ENCODE measurements at regions not wholly inside any gene's neighbourhood (a gene's known extent, or its start where the extent isn't known, plus 50 kb on each side); places are given as distances from the start of the nearest gene placed in this dataset.

DNA sequence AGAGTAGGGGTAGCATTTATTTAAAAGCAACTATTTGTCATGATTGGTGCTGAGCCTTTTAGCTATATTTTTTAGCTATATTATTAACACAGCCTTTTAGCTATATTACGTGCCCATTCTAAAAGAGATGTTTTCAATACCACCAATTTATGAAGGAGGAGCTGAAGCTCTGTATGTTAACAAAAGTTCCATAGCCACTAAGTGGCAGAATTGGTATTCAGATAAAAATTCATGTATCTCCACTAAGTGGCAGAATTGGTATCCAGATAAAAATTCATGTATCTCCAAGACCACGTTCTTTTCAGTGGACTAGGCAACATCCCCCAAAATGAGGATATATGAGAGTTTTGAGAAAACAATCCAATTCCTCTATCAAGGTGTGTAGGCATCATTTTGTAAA is 268.6 kb downstream of the HGF start:
- Histone ChIP-seq H3K4me3 (ENCODE audit: control insufficient read depth in 1 of 7, extremely low read depth in 1 of 7, insufficient read depth in 4 of 7, low read depth in 2 of 7, low read length in 6 of 7) (no peak overlapping the region), H3K27me3 (replicated peaks in 2 of 5; ENCODE audit: control insufficient read depth in 4 of 5, insufficient read depth in 5 of 5, low read length in 4 of 5) (no peaks in the 10 kb centered on the region), H3K36me3 (ENCODE audit: control insufficient read depth in 4 of 4, insufficient read depth in 4 of 4, low read length in 3 of 4) (no peaks in the 10 kb centered on the region), H3K27ac (ENCODE audit: insufficient read depth in 1 of 2, low read depth in 1 of 2, low read length in 2 of 2, poor library complexity in 1 of 2, severe bottlenecking in 2 of 2) (no peak overlapping the region), H3K9me3 (ENCODE audit: control extremely low read depth in 1 of 5, control insufficient read depth in 4 of 5, insufficient read depth in 2 of 5, low read depth in 1 of 5, low read length in 4 of 5) (no peaks in the 10 kb centered on the region), H3K4me1 (ENCODE audit: control extremely low read depth in 1 of 4, control insufficient read depth in 4 of 4, insufficient read depth in 4 of 4, low read length in 3 of 4) (no peaks in the 10 kb centered on the region)
- 0% methylated on average over 1 of the region's 2 CpGs for WGBS (ENCODE audit: insufficient coverage)
- peak; percentile 3 to 9 (median 8) for DNase-seq
- POLR2A ChIA-PET, result interaction anchor here (0.6 kb wide), 1 partner anchor 455 kb away, joined by 3 read pairs; no protein-coding TSS in a partner anchor
- CTCF ChIA-PET, result interaction anchor here (1.0 to 5.8 kb wide), 17 partner anchors 9 to 1235 kb away, joined by 3 to 85 read pairs (median 4); partner anchors contain the start of gene HGF

DNA sequence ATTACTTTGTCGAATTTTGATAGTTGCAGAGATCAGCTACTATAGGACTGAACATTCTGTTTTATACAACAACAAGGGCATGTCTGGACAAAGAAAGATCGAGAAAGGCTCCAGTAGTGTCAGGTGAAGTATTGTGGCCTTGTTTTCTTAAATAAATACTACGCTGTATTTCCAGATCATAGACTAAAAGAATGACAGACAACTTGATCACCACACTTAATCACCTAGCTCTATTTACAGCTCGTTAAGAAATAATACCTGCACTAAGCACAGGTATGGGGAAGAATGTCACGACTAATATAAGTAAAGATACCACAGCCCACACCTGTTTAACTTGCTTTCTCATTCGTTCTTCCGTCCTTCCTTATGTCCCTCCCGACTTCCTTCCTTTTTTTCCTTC is 269.2 kb downstream of the HGF start:
- 94% methylated on average over 2 of the region's 8 CpGs for WGBS (ENCODE audit: insufficient coverage)
- H3K4me3 ChIP-seq (ENCODE audit: control insufficient read depth in 1 of 7, extremely low read depth in 1 of 7, insufficient read depth in 4 of 7, low read depth in 2 of 7, low read length in 6 of 7), result no peak overlapping the region
- POLR2A ChIA-PET, result interaction anchor here (0.6 kb wide), 1 partner anchor 455 kb away, joined by 3 read pairs; no protein-coding TSS in a partner anchor
- no peak for DNase-seq
- no peak overlapping the region for H3K27ac ChIP-seq (ENCODE audit: insufficient read depth in 1 of 2, low read depth in 1 of 2, low read length in 2 of 2, poor library complexity in 1 of 2, severe bottlenecking in 2 of 2)
- no peaks in the 10 kb centered on the region for H3K9me3 ChIP-seq (ENCODE audit: control extremely low read depth in 1 of 5, control insufficient read depth in 4 of 5, insufficient read depth in 2 of 5, low read depth in 1 of 5, low read length in 4 of 5)
- no peaks in the 10 kb centered on the region for H3K27me3 ChIP-seq (replicated peaks in 2 of 5; ENCODE audit: control insufficient read depth in 4 of 5, insufficient read depth in 5 of 5, low read length in 4 of 5)
- CTCF ChIA-PET, result interaction anchor here (0.8 to 5.8 kb wide), 21 partner anchors 9 to 1236 kb away, joined by 3 to 85 read pairs (median 4); partner anchors contain the start of gene HGF
- no peaks in the 10 kb centered on the region for H3K4me1 ChIP-seq (ENCODE audit: control extremely low read depth in 1 of 4, control insufficient read depth in 4 of 4, insufficient read depth in 4 of 4, low read length in 3 of 4)
- H3K36me3 ChIP-seq (ENCODE audit: control insufficient read depth in 4 of 4, insufficient read depth in 4 of 4, low read length in 3 of 4), result no peaks in the 10 kb centered on the region

DNA sequence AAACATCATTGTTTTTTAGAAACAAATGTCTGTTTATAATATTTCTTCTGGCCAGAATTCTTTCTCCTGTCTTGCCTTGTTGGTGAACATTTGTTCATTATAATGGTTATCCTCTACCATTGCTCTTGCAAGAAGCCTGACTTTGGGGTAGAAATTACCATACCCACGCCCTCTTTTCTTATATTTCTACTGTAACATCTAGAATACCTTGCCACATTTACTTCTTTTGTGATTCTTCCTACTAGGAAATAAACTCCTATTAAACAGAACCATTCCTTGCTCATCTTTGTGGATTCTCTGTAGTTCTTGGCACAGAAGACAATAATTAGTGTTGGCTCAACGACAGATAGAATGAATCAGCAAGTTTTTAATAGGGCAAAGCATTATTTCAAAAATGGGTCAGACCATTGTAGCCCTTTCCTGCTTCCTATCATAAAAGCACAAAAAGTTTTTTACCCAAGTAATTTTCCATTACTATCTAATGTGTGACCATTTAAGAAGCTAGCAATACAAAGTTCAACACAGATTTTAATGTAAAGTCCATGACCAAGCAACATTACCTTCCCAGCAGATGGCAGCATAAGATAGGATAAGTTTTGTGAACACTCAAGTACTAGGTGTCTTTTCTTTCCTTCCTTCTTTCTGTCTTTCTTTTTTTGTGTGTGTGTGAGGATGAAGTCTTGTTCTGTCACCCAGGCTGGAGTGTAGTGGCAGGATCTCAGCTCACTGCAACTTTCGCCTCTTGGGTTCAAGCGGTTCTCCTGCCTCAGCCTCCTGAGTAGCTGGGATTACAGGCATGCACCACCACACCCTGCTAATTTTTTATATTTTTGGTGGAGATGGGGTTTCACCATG is 270.4 kb downstream of the HGF start:
- Histone ChIP-seq H3K9me3 (ENCODE audit: control extremely low read depth in 1 of 5, control insufficient read depth in 4 of 5, insufficient read depth in 2 of 5, low read depth in 1 of 5, low read length in 4 of 5) (no peaks in the 10 kb centered on the region), H3K27me3 (replicated peaks in 2 of 5; ENCODE audit: control insufficient read depth in 4 of 5, insufficient read depth in 5 of 5, low read length in 4 of 5) (no peaks in the 10 kb centered on the region), H3K27ac (ENCODE audit: insufficient read depth in 1 of 2, low read depth in 1 of 2, low read length in 2 of 2, poor library complexity in 1 of 2, severe bottlenecking in 2 of 2) (no peak overlapping the region), H3K4me3 (ENCODE audit: control insufficient read depth in 1 of 7, extremely low read depth in 1 of 7, insufficient read depth in 4 of 7, low read depth in 2 of 7, low read length in 6 of 7) (no peak overlapping the region), H3K36me3 (ENCODE audit: control insufficient read depth in 4 of 4, insufficient read depth in 4 of 4, low read length in 3 of 4) (no peaks in the 10 kb centered on the region), H3K4me1 (ENCODE audit: control extremely low read depth in 1 of 4, control insufficient read depth in 4 of 4, insufficient read depth in 4 of 4, low read length in 3 of 4) (no peaks in the 10 kb centered on the region)
- CTCF ChIA-PET, result interaction anchor here (0.6 to 5.8 kb wide), 17 partner anchors 7 to 1230 kb away, joined by 3 to 85 read pairs (median 4); no protein-coding TSS in a partner anchor
- POLR2A ChIA-PET, result no interaction called here
- 75% methylated on average over 2 of the region's 4 CpGs for WGBS (ENCODE audit: insufficient coverage)
- DNase-seq, result peak; percentile 73 to 90 (median 81)

DNA sequence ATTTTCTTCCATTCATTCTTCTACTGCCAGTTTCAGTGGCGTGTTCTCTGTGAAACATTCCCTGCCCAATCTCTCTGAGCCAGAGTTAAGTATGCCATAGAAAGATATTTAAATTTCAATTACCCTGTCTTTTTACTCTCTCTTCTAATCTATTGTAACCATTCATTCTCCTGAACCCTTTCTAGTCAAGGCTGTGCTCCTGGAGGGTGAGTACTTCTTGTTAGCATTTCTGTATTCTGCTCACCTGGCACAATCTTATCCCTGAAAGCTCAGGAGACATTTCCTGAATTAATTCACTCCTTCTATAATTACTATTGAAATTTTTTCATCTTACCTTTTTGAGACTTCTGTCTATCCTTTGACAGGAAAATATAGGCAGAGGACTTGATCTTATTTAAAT is 271.7 kb downstream of the HGF start:
- DNase-seq, result no peak
- ChIA-PET CTCF (interaction anchor here (0.9 to 5.8 kb wide), 8 partner anchors 10 to 548 kb away, joined by 3 to 85 read pairs (median 4); no protein-coding TSS in a partner anchor), POLR2A (no interaction called here)
- Histone ChIP-seq H3K27ac (ENCODE audit: insufficient read depth in 1 of 2, low read depth in 1 of 2, low read length in 2 of 2, poor library complexity in 1 of 2, severe bottlenecking in 2 of 2) (no peak overlapping the region), H3K9me3 (ENCODE audit: control extremely low read depth in 1 of 5, control insufficient read depth in 4 of 5, insufficient read depth in 2 of 5, low read depth in 1 of 5, low read length in 4 of 5) (no peaks in the 10 kb centered on the region), H3K36me3 (ENCODE audit: control insufficient read depth in 4 of 4, insufficient read depth in 4 of 4, low read length in 3 of 4) (no peaks in the 10 kb centered on the region), H3K4me1 (ENCODE audit: control extremely low read depth in 1 of 4, control insufficient read depth in 4 of 4, insufficient read depth in 4 of 4, low read length in 3 of 4) (no peaks in the 10 kb centered on the region), H3K27me3 (replicated peaks in 2 of 5; ENCODE audit: control insufficient read depth in 4 of 5, insufficient read depth in 5 of 5, low read length in 4 of 5) (no peaks in the 10 kb centered on the region), H3K4me3 (ENCODE audit: control insufficient read depth in 1 of 7, extremely low read depth in 1 of 7, insufficient read depth in 4 of 7, low read depth in 2 of 7, low read length in 6 of 7) (no peak overlapping the region)
- no CpG with 5 or more reads among the region's 1 CpG for WGBS (ENCODE audit: insufficient coverage)

DNA sequence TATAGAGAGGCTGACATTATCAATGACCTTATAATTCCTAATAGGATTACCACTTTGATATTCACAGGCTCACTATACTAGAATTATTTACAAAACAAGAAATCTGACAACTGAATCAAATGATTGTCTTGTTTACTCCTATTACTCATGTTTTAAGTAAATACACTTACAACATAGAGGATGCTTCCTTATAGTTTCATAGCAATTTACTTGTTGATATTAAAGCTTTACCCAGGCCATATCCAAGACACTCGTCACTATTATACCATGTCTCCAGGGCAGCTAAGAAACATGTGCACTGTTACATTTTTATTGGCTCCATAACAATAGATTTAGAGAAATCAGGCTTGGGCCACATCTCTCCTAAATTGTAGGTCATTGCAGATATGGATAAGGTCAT is 276.9 kb downstream of the HGF start:
- CTCF ChIA-PET, result interaction anchor here (1.5 kb wide), 1 partner anchor 9 kb away, joined by 3 read pairs; no protein-coding TSS in a partner anchor
- no CpG with 5 or more reads among the region's 1 CpG for WGBS (ENCODE audit: insufficient coverage)

DNA sequence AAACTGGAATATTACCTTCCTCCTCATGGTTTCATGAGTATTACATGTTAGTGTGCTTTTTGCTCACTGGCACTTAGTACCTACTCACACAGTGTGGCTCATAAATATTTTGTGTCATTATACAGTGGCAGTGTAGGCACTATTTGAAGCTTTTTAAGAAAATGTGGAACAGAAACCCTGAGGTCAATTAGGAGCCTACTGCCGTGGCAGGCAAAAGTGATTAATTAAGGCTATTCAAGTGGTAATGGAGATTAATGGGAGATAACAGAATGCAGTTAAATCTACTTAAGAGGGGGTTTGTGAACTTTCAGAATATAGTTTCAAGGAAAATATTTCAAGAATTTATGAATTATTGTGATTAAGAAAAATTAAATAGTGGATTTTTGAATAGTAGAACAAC is 277.6 kb downstream of the HGF start:
- Histone ChIP-seq H3K36me3 (ENCODE audit: control insufficient read depth in 4 of 4, insufficient read depth in 4 of 4, low read length in 3 of 4) (no peaks in the 10 kb centered on the region), H3K4me1 (ENCODE audit: control extremely low read depth in 1 of 4, control insufficient read depth in 4 of 4, insufficient read depth in 4 of 4, low read length in 3 of 4) (no peaks in the 10 kb centered on the region), H3K27me3 (replicated peaks in 2 of 5; ENCODE audit: control insufficient read depth in 4 of 5, insufficient read depth in 5 of 5, low read length in 4 of 5) (no peaks in the 10 kb centered on the region), H3K27ac (ENCODE audit: insufficient read depth in 1 of 2, low read depth in 1 of 2, low read length in 2 of 2, poor library complexity in 1 of 2, severe bottlenecking in 2 of 2) (no peak overlapping the region), H3K9me3 (ENCODE audit: control extremely low read depth in 1 of 5, control insufficient read depth in 4 of 5, insufficient read depth in 2 of 5, low read depth in 1 of 5, low read length in 4 of 5) (no peaks in the 10 kb centered on the region), H3K4me3 (ENCODE audit: control insufficient read depth in 1 of 7, extremely low read depth in 1 of 7, insufficient read depth in 4 of 7, low read depth in 2 of 7, low read length in 6 of 7) (no peak overlapping the region)
- WGBS (ENCODE audit: insufficient coverage), result 85% methylated on average over 1 of the region's 1 CpG
- POLR2A ChIA-PET, result no interaction called here
- CTCF ChIA-PET, result interaction anchor here (0.6 to 1.4 kb wide), 3 partner anchors 8 to 22 kb away, joined by 3 to 7 read pairs (median 4); no protein-coding TSS in a partner anchor
- no peak for DNase-seq

More for the DNA sequence above, 276.9 kb downstream of the HGF start:
- no peak for DNase-seq
- POLR2A ChIA-PET, result no interaction called here
- Histone ChIP-seq H3K4me1 (ENCODE audit: control extremely low read depth in 1 of 4, control insufficient read depth in 4 of 4, insufficient read depth in 4 of 4, low read length in 3 of 4) (no peaks in the 10 kb centered on the region), H3K4me3 (ENCODE audit: control insufficient read depth in 1 of 7, extremely low read depth in 1 of 7, insufficient read depth in 4 of 7, low read depth in 2 of 7, low read length in 6 of 7) (no peak overlapping the region), H3K9me3 (ENCODE audit: control extremely low read depth in 1 of 5, control insufficient read depth in 4 of 5, insufficient read depth in 2 of 5, low read depth in 1 of 5, low read length in 4 of 5) (no peaks in the 10 kb centered on the region), H3K27me3 (replicated peaks in 2 of 5; ENCODE audit: control insufficient read depth in 4 of 5, insufficient read depth in 5 of 5, low read length in 4 of 5) (no peaks in the 10 kb centered on the region), H3K27ac (ENCODE audit: insufficient read depth in 1 of 2, low read depth in 1 of 2, low read length in 2 of 2, poor library complexity in 1 of 2, severe bottlenecking in 2 of 2) (no peak overlapping the region), H3K36me3 (ENCODE audit: control insufficient read depth in 4 of 4, insufficient read depth in 4 of 4, low read length in 3 of 4) (no peaks in the 10 kb centered on the region)

DNA sequence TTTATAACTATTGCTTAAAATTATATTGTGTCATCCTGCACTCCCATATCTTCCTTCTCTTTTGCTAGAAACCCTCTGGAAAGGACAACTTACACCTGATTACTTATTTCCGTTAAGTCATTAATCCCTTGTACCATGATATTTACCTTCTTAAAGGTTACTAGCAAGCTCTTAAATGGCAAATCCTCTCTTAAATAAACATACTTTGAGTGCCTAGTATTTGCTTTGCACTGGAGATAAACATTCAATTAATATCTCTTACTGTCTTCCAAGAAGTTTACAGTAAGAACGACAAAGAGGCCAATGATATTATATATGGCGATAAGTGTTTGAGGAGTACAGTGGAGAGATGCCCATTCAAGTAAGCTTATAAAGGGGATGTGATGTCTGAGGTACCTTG is 278.3 kb downstream of the HGF start:
- 89% methylated on average over 3 of the region's 3 CpGs for WGBS (ENCODE audit: insufficient coverage)
- no peak for DNase-seq
- ChIA-PET POLR2A (no interaction called here), CTCF (interaction anchor here (0.6 to 1.4 kb wide), 6 partner anchors 8 to 796 kb away, joined by 3 to 7 read pairs (median 4); no protein-coding TSS in a partner anchor)
- Histone ChIP-seq H3K27me3 (replicated peaks in 2 of 5; ENCODE audit: control insufficient read depth in 4 of 5, insufficient read depth in 5 of 5, low read length in 4 of 5) (no peaks in the 10 kb centered on the region), H3K9me3 (ENCODE audit: control extremely low read depth in 1 of 5, control insufficient read depth in 4 of 5, insufficient read depth in 2 of 5, low read depth in 1 of 5, low read length in 4 of 5) (no peaks in the 10 kb centered on the region), H3K4me1 (ENCODE audit: control extremely low read depth in 1 of 4, control insufficient read depth in 4 of 4, insufficient read depth in 4 of 4, low read length in 3 of 4) (no peaks in the 10 kb centered on the region), H3K27ac (ENCODE audit: insufficient read depth in 1 of 2, low read depth in 1 of 2, low read length in 2 of 2, poor library complexity in 1 of 2, severe bottlenecking in 2 of 2) (no peak overlapping the region), H3K36me3 (ENCODE audit: control insufficient read depth in 4 of 4, insufficient read depth in 4 of 4, low read length in 3 of 4) (no peaks in the 10 kb centered on the region), H3K4me3 (ENCODE audit: control insufficient read depth in 1 of 7, extremely low read depth in 1 of 7, insufficient read depth in 4 of 7, low read depth in 2 of 7, low read length in 6 of 7) (no peak overlapping the region)
